Naive thymus-derived CD8-positive, alpha-beta T cell (primary cell): ENCODE measurements at regions not wholly inside any gene's neighbourhood (a gene's known extent, or its start where the extent isn't known, plus 50 kb on each side); places are given as distances from the start of the nearest gene placed in this dataset.
A peak's percentile ranks its signal among the peaks of the same experiment; 100 is the strongest.
"Not testable (repeated sequence)": the region's sequence is repeated elsewhere in the genome, so short reads cannot be mapped to it uniquely, and the experiment has no call there.

Experiments used
- ATAC-seq, 2 donors: fragments of 150-1000 bp; cut with Tn5 transposase in 1 of 2; sonication (Bioruptor Pico), chemical (Tn5 transposase) in 1 of 2; 1 replicate in 1 of 2; 2 replicates in 1 of 2; pipeline ENCODE4 v1.10.0; 2021; ENCODE audit warnings: mild to moderate bottlenecking in 2 of 2, moderate library complexity in 2 of 2
- POLR2A ChIA-PET: fragments of 350-600 bp; sonication (Branson Sonifier 250); formaldehyde crosslinking; loops from one replicate; lab custom pipeline; 2021; ENCODE audit warnings: antibody characterized with exemption; lab: Charles Lee
- DNase-seq, 10 donors: peaks; one replicate each; pipeline versions ENCODE4 v3.0.0 to v3.0.0-alpha.2; 2020 to 2022
- H3K27ac Mint-ChIP-seq, 10 donors: one replicate each; pipeline ENCODE4 v1.8.0; 2020 to 2022; ENCODE audit warnings: mild to moderate bottlenecking in 10 of 10, mixed read lengths in 10 of 10, moderate library complexity in 4 of 10, inconsistent platforms in 1 of 10
- H3K27me3 Mint-ChIP-seq, 5 donors: one replicate each; pipeline ENCODE4 v1.8.0; 2021 to 2022; ENCODE audit warnings: mixed read lengths in 5 of 5
- H3K36me3 Mint-ChIP-seq, 3 donors: one replicate each; pipeline ENCODE4 v1.8.0; 2020 to 2022; ENCODE audit warnings: mixed read lengths in 3 of 3, mild to moderate bottlenecking in 2 of 3, inconsistent platforms in 1 of 3
- H3K4me1 Mint-ChIP-seq, 4 donors: one replicate each; pipeline ENCODE4 v1.8.0; 2021 to 2022; ENCODE audit warnings: mixed read lengths in 4 of 4
- H3K4me3 Mint-ChIP-seq, 10 donors: one replicate each; pipeline ENCODE4 v1.8.0; 2020 to 2022; ENCODE audit warnings: mild to moderate bottlenecking in 10 of 10, mixed read lengths in 10 of 10, moderate library complexity in 6 of 10, inconsistent platforms in 1 of 10
- H3K9me3 Mint-ChIP-seq, 9 donors: one replicate each; pipeline ENCODE4 v1.8.0; 2020 to 2022; ENCODE audit warnings: mixed read lengths in 9 of 9, mild to moderate bottlenecking in 3 of 9, inconsistent platforms in 1 of 9, moderate library complexity in 1 of 9

GRCh38 chr6:153405931-153406330, 274.8 kb upstream of the RGS17 start:
- H3K4me1 Mint-ChIP-seq: no peaks in the 10 kb centered on the region
- POLR2A ChIA-PET: interaction anchor here (0.7 kb wide), 1 partner anchor 826 kb away, joined by 3 read pairs; no protein-coding TSS in a partner anchor
- H3K27ac Mint-ChIP-seq: no peak overlapping the region
- peaks cover 0 to 7% (median 0%) of the 10 kb centered on the region in 9 donors for H3K9me3 Mint-ChIP-seq
- ATAC-seq (no peak), DNase-seq (no peak)
- H3K4me3 Mint-ChIP-seq: no peak overlapping the region
- no peaks in the 10 kb centered on the region for H3K36me3 Mint-ChIP-seq
- H3K27me3 Mint-ChIP-seq: no peaks in the 10 kb centered on the region

- POLR2A ChIA-PET: no interaction called here
- DNase-seq: no peak
- H3K36me3 Mint-ChIP-seq: peaks cover 0 to 5% (median 0%) of the 10 kb centered on the region in 3 donors
- ATAC-seq: no peak
- H3K9me3 Mint-ChIP-seq: peaks cover 0 to 9% (median 4%) of the 10 kb centered on the region in 9 donors
- no peaks in the 10 kb centered on the region for H3K4me1 Mint-ChIP-seq
- H3K27ac Mint-ChIP-seq: no peak overlapping the region
- H3K27me3 Mint-ChIP-seq: peaks cover 0 to 3% (median 0%) of the 10 kb centered on the region in 5 donors
- no peak overlapping the region for H3K4me3 Mint-ChIP-seq
Measured at GRCh38 chr6:153401751-153402150, 270.7 kb upstream of the RGS17 start.

- Mint-ChIP-seq H3K27ac (no peak overlapping the region), H3K27me3 (no peaks in the 10 kb centered on the region)
- POLR2A ChIA-PET: no interaction called here
Measured at GRCh38 chr6:153392156-153392555, 261.1 kb upstream of the RGS17 start.

GRCh38 chr6:153373869-153374268, 242.8 kb upstream of the RGS17 start:
- no peak for ATAC-seq
- Mint-ChIP-seq H3K27me3 (no peaks in the 10 kb centered on the region), H3K9me3 (no peaks in the 10 kb centered on the region), H3K4me1 (no peaks in the 10 kb centered on the region), H3K27ac (no peak overlapping the region), H3K4me3 (no peak overlapping the region), H3K36me3 (no peaks in the 10 kb centered on the region)
- POLR2A ChIA-PET: no interaction called here
- DNase-seq: no peak

More at GRCh38 chr6:153392156-153392555, 261.1 kb upstream of the RGS17 start:
- H3K9me3 Mint-ChIP-seq: peaks cover 0 to 14% (median 6%) of the 10 kb centered on the region in 9 donors
- ATAC-seq (no peak), DNase-seq (no peak)
- no peaks in the 10 kb centered on the region for H3K36me3 Mint-ChIP-seq
- H3K4me1 Mint-ChIP-seq: no peaks in the 10 kb centered on the region
- H3K4me3 Mint-ChIP-seq: no peak overlapping the region

GRCh38 chr6:153368131-153368530, 237.0 kb upstream of the RGS17 start:
- DNase-seq: no peak
- POLR2A ChIA-PET: no interaction called here
- ATAC-seq: no peak
- Mint-ChIP-seq H3K4me1 (no peaks in the 10 kb centered on the region), H3K36me3 (no peaks in the 10 kb centered on the region), H3K9me3 (peaks cover 0 to 5% (median 0%) of the 10 kb centered on the region in 9 donors), H3K27me3 (peaks cover 0 to 2% (median 0%) of the 10 kb centered on the region in 5 donors), H3K27ac (no peak overlapping the region), H3K4me3 (no peak overlapping the region)

- peak overlapping the region in 1 of 10 donors; percentile 31 for H3K27ac Mint-ChIP-seq
- H3K36me3 Mint-ChIP-seq: no peaks in the 10 kb centered on the region
- peaks cover 0 to 15% (median 0%) of the 10 kb centered on the region in 9 donors for H3K9me3 Mint-ChIP-seq
- POLR2A ChIA-PET: no interaction called here
- H3K4me1 Mint-ChIP-seq: no peaks in the 10 kb centered on the region
- DNase-seq (no peak), ATAC-seq (no peak)
- no peak overlapping the region for H3K4me3 Mint-ChIP-seq
- H3K27me3 Mint-ChIP-seq: peaks cover 0 to 2% (median 0%) of the 10 kb centered on the region in 5 donors
Measured at GRCh38 chr6:153367021-153367420, 235.9 kb upstream of the RGS17 start.

- no peak for ATAC-seq
- POLR2A ChIA-PET: no interaction called here
- H3K9me3 Mint-ChIP-seq: peaks cover 0 to 13% (median 7%) of the 10 kb centered on the region in 9 donors
- H3K27ac Mint-ChIP-seq: no peak overlapping the region
- H3K4me1 Mint-ChIP-seq: no peaks in the 10 kb centered on the region
- no peaks in the 10 kb centered on the region for H3K36me3 Mint-ChIP-seq
- H3K27me3 Mint-ChIP-seq: peaks cover 0 to 3% (median 0%) of the 10 kb centered on the region in 5 donors
- H3K4me3 Mint-ChIP-seq: no peak overlapping the region
- no peak for DNase-seq
Measured at GRCh38 chr6:153357391-153357790, 226.3 kb upstream of the RGS17 start.

GRCh38 chr6:153340568-153340967, 209.5 kb upstream of the RGS17 start:
- H3K4me1 Mint-ChIP-seq: no peaks in the 10 kb centered on the region
- no peak overlapping the region for H3K27ac Mint-ChIP-seq
- POLR2A ChIA-PET: no interaction called here
- no peaks in the 10 kb centered on the region for H3K36me3 Mint-ChIP-seq
- H3K4me3 Mint-ChIP-seq: no peak overlapping the region
- DNase-seq: no peak
- ATAC-seq: no peak
- peaks cover 0 to 5% (median 0%) of the 10 kb centered on the region in 5 donors for H3K27me3 Mint-ChIP-seq
- peaks cover 0 to 12% (median 0%) of the 10 kb centered on the region in 9 donors for H3K9me3 Mint-ChIP-seq

GRCh38 chr6:153334121-153334520, 203.0 kb upstream of the RGS17 start:
- Mint-ChIP-seq H3K36me3 (no peaks in the 10 kb centered on the region), H3K27ac (no peak overlapping the region), H3K27me3 (no peaks in the 10 kb centered on the region), H3K4me1 (no peaks in the 10 kb centered on the region), H3K9me3 (peaks cover 2 to 28% (median 6%) of the 10 kb centered on the region in 9 donors), H3K4me3 (no peak overlapping the region)
- DNase-seq (no peak), ATAC-seq (no peak)
- POLR2A ChIA-PET: no interaction called here

GRCh38 chr6:153331221-153331620, 200.1 kb upstream of the RGS17 start:
- peaks cover 2 to 18% (median 6%) of the 10 kb centered on the region in 9 donors for H3K9me3 Mint-ChIP-seq
- DNase-seq, H3K27ac Mint-ChIP-seq, POLR2A ChIA-PET, H3K4me1 Mint-ChIP-seq, H3K36me3 Mint-ChIP-seq, ATAC-seq, H3K4me3 Mint-ChIP-seq, H3K27me3 Mint-ChIP-seq: not testable (repeated sequence)

- H3K4me3 Mint-ChIP-seq: no peak overlapping the region
- no peak for DNase-seq
- H3K36me3 Mint-ChIP-seq: no peaks in the 10 kb centered on the region
- H3K27ac Mint-ChIP-seq: no peak overlapping the region
- no peak for ATAC-seq
- no peaks in the 10 kb centered on the region for H3K4me1 Mint-ChIP-seq
- POLR2A ChIA-PET: no interaction called here
- H3K27me3 Mint-ChIP-seq: peaks cover 0 to 1% (median 0%) of the 10 kb centered on the region in 5 donors
- peaks cover 1 to 18% (median 5%) of the 10 kb centered on the region in 9 donors for H3K9me3 Mint-ChIP-seq
Measured at GRCh38 chr6:153328194-153328593, 197.1 kb upstream of the RGS17 start.

GRCh38 chr6:153325661-153326060, 194.6 kb upstream of the RGS17 start:
- ATAC-seq (no peak), DNase-seq (no peak)
- Mint-ChIP-seq H3K9me3 (peaks cover 0 to 23% (median 4%) of the 10 kb centered on the region in 9 donors), H3K36me3 (no peaks in the 10 kb centered on the region), H3K4me1 (no peaks in the 10 kb centered on the region), H3K4me3 (no peak overlapping the region), H3K27ac (no peak overlapping the region), H3K27me3 (peaks cover 0 to 3% (median 0%) of the 10 kb centered on the region in 5 donors)
- POLR2A ChIA-PET: no interaction called here

GRCh38 chr6:153312634-153313033, 181.6 kb upstream of the RGS17 start:
- peak in 2 of 10 donors; percentile 8 to 18 for DNase-seq
- POLR2A ChIA-PET: no interaction called here
- peaks cover 0 to 10% (median 0%) of the 10 kb centered on the region in 9 donors for H3K9me3 Mint-ChIP-seq
- H3K4me3 Mint-ChIP-seq: no peak overlapping the region
- peaks cover 0 to 10% (median 3%) of the 10 kb centered on the region in 5 donors for H3K27me3 Mint-ChIP-seq
- H3K27ac Mint-ChIP-seq: no peak overlapping the region
- H3K4me1 Mint-ChIP-seq: no peaks in the 10 kb centered on the region
- H3K36me3 Mint-ChIP-seq: no peaks in the 10 kb centered on the region
- ATAC-seq: no peak

GRCh38 chr6:153309651-153310050, 178.6 kb upstream of the RGS17 start:
- H3K36me3 Mint-ChIP-seq: no peaks in the 10 kb centered on the region
- H3K27me3 Mint-ChIP-seq: peaks cover 0 to 9% (median 3%) of the 10 kb centered on the region in 5 donors
- POLR2A ChIA-PET: no interaction called here
- no peak overlapping the region for H3K4me3 Mint-ChIP-seq
- no peaks in the 10 kb centered on the region for H3K9me3 Mint-ChIP-seq
- peak overlapping the region in 1 of 10 donors; percentile 36 for H3K27ac Mint-ChIP-seq
- ATAC-seq: no peak
- H3K4me1 Mint-ChIP-seq: peaks cover 0 to 2% (median 0%) of the 10 kb centered on the region in 4 donors
- no peak for DNase-seq
